Activated CD8-positive, alpha-beta T cell treated with anti-CD3 and anti-CD28 coated beads, Interleukin-2, amount 10 ng/mL, durations not matched to agents 7 days and 5 days (primary cell): ENCODE measurements at regions not wholly inside any gene's neighbourhood (a gene's known extent, or its start where the extent isn't known, plus 50 kb on each side); places are given as distances from the start of the nearest gene placed in this dataset.

ENCODE experiments used
- ATAC-seq: fragments of 150-1000 bp; cut with Tn5 transposase; one replicate; pipeline ENCODE4 v1.10.0; 2021; ENCODE audit warnings: moderate library complexity
- CTCF ChIA-PET: fragments of 350-600 bp; sonication (Branson Sonifier 250); formaldehyde crosslinking; loops from one replicate; lab custom pipeline; 2021; ENCODE audit warnings: antibody characterized with exemption; lab: Charles Lee
- POLR2A ChIA-PET: fragments of 350-600 bp; sonication (Branson Sonifier 250); formaldehyde crosslinking; loops from one replicate; lab custom pipeline; 2021; ENCODE audit warnings: antibody characterized with exemption; lab: Charles Lee
- DNase-seq: peaks from one replicate; pipeline ENCODE4 v3.0.0-alpha.2; 2020
- H3K27ac Mint-ChIP-seq: one replicate; pipeline ENCODE4 v1.8.0; 2021; ENCODE audit warnings: mild to moderate bottlenecking, mixed read lengths
- H3K27me3 Mint-ChIP-seq: one replicate; pipeline ENCODE4 v1.8.0; 2021; ENCODE audit warnings: low read depth, mixed read lengths
- H3K36me3 Mint-ChIP-seq: one replicate; pipeline ENCODE4 v1.8.0; 2021; ENCODE audit warnings: low read depth, mixed read lengths
- H3K4me1 Mint-ChIP-seq: one replicate; pipeline ENCODE4 v1.8.0; 2021; ENCODE audit warnings: low read depth, mixed read lengths
- H3K4me3 Mint-ChIP-seq: one replicate; pipeline ENCODE4 v1.8.0; 2021; ENCODE audit warnings: mild to moderate bottlenecking, mixed read lengths
- H3K9me3 Mint-ChIP-seq: one replicate; pipeline ENCODE4 v1.8.0; 2022; ENCODE audit warnings: mixed read lengths; ENCODE audit not compliant: insufficient read depth

DNA sequence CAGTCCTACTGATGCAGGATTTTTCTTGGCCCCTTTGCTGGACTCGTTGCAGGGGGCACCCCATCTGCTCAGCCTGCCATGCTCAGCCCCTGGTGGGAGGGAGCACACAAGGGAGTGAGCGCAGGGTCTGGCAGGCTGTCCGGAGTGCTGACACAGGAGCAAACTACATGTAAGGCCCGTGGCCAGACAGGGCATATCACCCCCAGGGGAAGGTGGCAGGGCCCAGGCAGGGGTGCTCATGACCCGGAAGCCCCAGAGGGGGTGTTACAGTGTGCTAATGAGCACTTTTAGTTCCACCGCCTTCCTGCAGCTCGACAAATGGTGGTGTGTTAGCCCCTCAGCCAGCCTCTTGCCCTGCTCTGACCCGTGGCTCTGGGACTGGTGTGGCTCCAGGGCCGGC is 645.6 kb upstream of the TMEM132C start:
- POLR2A ChIA-PET = no interaction called here
- no peak for DNase-seq
- H3K4me3 Mint-ChIP-seq = no peak overlapping the region
- H3K36me3 Mint-ChIP-seq = no peaks in the 10 kb centered on the region
- no peaks in the 10 kb centered on the region for H3K9me3 Mint-ChIP-seq
- CTCF ChIA-PET = no interaction called here
- no peak overlapping the region for H3K27ac Mint-ChIP-seq
- no peaks in the 10 kb centered on the region for H3K4me1 Mint-ChIP-seq
- H3K27me3 Mint-ChIP-seq = no peaks in the 10 kb centered on the region
- no peak for ATAC-seq

DNA sequence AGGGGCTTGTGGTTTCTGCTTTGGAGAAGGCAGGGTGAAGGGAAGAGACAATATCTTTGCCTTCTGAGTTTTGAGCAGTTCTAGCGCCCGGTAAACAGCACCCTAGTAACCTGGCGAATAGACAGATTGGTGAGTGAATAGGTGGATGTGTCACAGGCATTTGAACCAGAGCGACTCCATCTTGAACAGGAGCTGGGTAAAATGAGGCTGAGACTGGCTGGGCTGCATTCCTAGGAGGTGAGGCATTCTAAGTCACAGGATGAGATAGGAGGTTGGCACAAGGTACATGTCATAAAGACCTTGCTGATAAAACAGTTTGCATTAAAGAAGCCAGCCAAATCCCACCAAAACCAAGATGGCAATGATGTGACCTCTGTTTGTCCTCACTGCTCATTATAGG is 643.6 kb upstream of the TMEM132C start:
- no peak overlapping the region for H3K27ac Mint-ChIP-seq
- no peak overlapping the region for H3K4me3 Mint-ChIP-seq
- H3K4me1 Mint-ChIP-seq = no peaks in the 10 kb centered on the region
- H3K9me3 Mint-ChIP-seq = no peaks in the 10 kb centered on the region
- H3K36me3 Mint-ChIP-seq = no peaks in the 10 kb centered on the region
- DNase-seq (no peak), ATAC-seq (no peak)
- no peaks in the 10 kb centered on the region for H3K27me3 Mint-ChIP-seq
- ChIA-PET POLR2A (no interaction called here), CTCF (no interaction called here)

DNA sequence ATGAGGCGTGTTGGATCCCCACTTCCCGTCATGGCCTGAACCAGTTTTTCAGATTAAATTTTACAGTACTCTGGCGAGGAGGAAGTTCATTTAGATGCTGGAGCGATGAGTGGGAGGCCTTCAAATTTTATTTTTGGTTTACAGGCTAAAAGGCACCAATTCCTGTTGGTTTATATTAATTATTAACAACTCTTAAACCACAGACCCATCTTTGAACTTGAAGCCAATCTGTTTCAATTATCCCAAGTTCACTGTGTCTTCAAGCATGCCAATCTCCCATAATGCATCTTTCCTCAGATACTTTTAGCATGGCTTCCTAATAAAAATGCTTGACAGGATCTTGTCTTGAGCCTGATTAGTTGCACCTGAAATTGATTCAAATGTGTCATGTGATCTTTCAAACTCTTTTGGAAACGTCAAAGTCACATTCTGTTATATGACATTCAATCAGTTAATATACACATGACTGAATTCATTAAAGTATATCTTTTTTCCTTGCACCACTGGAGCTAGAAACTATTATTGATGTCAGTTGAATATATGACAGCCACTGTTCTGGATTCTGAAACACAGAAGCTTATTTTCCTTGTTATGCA is 641.7 kb upstream of the TMEM132C start:
- no peaks in the 10 kb centered on the region for H3K27me3 Mint-ChIP-seq
- H3K9me3 Mint-ChIP-seq = no peaks in the 10 kb centered on the region
- no peak overlapping the region for H3K4me3 Mint-ChIP-seq
- ATAC-seq = no peak
- POLR2A ChIA-PET = no interaction called here
- no peaks in the 10 kb centered on the region for H3K4me1 Mint-ChIP-seq
- CTCF ChIA-PET = no interaction called here
- no peaks in the 10 kb centered on the region for H3K36me3 Mint-ChIP-seq
- no peak for DNase-seq
- no peak overlapping the region for H3K27ac Mint-ChIP-seq

DNA sequence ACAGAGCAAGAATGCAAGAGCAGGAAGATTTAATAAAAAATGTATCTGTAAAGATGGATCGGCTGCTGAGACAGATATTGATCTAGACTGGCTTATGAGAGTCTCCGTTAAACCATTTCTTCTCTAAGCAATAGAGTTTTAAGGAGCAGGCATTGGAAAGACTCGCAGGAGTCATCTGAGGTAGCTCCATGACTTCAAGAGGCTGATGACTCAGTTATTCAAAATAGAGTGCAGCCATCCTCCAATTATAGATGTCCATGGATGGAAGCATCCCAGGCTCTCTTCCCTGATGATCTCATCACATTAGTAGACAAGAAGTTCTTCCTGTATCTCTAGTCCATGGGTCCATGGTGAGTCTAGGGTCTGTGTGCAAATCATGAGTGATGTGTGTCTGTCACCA is 638.3 kb upstream of the TMEM132C start:
- Mint-ChIP-seq H3K4me1 (no peaks in the 10 kb centered on the region), H3K4me3 (no peak overlapping the region), H3K27ac (no peak overlapping the region), H3K27me3 (no peaks in the 10 kb centered on the region), H3K36me3 (no peaks in the 10 kb centered on the region), H3K9me3 (no peaks in the 10 kb centered on the region)
- ChIA-PET CTCF (no interaction called here), POLR2A (no interaction called here)
- DNase-seq (no peak), ATAC-seq (no peak)

DNA sequence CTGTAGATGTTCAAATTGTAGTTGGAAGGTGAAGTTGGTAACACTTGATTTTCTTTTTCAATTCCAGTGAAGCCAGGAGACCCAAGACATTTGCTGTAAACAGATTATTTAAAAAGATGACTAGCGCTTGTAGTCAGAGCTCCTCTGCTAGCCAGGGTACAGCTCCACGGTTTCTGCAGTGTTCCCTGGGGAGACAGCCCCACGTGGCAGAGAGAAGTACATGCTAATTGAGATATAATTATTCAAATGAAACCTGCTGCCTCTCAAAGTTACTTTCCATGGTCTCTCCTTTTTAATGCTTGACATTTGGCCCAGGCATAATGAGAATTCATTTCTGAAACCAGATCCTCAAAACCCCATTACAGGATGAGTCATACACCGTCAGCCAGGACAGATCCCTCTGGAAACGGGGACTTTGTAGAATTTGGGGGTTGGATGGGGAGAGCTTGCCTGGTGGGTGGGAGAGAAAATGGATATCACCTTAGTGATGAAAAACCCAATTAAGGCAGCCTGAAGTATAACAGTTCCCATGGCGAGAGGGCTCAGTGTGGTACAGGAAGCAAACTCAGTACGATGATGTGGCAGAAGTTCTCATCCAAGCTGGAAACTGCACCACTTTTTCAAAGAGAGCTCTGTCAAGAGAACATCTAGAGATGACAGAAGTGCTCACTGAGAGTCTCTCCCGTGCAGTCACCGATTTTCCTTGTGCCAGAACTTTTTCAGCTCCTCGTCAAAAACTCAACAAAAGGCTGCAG is 637.7 kb upstream of the TMEM132C start:
- ChIA-PET POLR2A (no interaction called here), CTCF (no interaction called here)
- ATAC-seq (no peak), DNase-seq (no peak)
- Mint-ChIP-seq H3K27ac (no peak overlapping the region), H3K9me3 (no peaks in the 10 kb centered on the region), H3K27me3 (no peaks in the 10 kb centered on the region), H3K4me1 (no peaks in the 10 kb centered on the region), H3K36me3 (no peaks in the 10 kb centered on the region), H3K4me3 (no peak overlapping the region)

DNA sequence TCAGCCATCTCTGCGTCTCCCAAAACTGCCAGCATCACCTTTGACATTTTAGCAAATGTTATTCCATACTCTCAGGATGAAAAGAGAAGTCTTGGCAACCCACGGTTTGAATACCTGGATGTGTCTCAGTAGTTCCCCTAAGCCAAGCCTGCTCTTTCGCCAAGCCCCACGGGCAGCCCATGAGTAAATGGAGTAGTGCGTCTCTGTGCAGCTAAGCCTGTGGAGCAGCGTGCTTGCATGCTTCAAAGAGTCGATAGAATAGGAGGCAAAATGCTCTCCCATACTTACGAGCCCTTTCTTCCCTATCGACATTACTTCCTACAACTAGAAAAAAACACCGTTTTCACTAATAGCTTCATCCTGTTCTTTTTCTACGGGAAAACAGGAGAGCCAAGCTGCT is 634.5 kb upstream of the TMEM132C start:
- CTCF ChIA-PET = no interaction called here
- ATAC-seq = no peak
- Mint-ChIP-seq H3K4me1 (no peaks in the 10 kb centered on the region), H3K9me3 (no peaks in the 10 kb centered on the region), H3K4me3 (no peak overlapping the region), H3K36me3 (no peaks in the 10 kb centered on the region), H3K27ac (no peak overlapping the region), H3K27me3 (no peaks in the 10 kb centered on the region)
- POLR2A ChIA-PET = no interaction called here
- DNase-seq = no peak

DNA sequence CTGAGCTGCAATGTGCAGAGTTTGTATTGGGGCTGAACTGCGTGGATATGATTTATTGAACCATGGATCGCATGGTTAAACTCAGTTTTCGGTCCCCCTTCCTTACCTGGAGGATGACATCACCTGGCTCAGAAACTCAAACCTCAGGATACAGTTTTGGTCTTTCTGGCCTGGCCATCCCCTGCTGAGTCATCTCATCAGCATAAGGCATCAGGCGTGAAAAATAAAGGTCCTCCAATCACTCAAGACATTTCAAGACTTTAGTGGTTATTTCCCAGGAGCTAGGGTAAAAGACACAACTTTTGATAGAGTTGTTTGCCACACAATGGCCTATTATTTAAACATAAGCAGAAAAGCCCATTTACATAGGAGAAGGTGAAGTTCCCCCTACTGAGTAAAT is 631.1 kb upstream of the TMEM132C start:
- POLR2A ChIA-PET = no interaction called here
- Mint-ChIP-seq H3K36me3 (no peaks in the 10 kb centered on the region), H3K27ac (no peak overlapping the region), H3K27me3 (no peaks in the 10 kb centered on the region), H3K4me3 (no peak overlapping the region), H3K9me3 (no peaks in the 10 kb centered on the region), H3K4me1 (no peaks in the 10 kb centered on the region)
- DNase-seq (no peak), ATAC-seq (no peak)
- CTCF ChIA-PET = no interaction called here

DNA sequence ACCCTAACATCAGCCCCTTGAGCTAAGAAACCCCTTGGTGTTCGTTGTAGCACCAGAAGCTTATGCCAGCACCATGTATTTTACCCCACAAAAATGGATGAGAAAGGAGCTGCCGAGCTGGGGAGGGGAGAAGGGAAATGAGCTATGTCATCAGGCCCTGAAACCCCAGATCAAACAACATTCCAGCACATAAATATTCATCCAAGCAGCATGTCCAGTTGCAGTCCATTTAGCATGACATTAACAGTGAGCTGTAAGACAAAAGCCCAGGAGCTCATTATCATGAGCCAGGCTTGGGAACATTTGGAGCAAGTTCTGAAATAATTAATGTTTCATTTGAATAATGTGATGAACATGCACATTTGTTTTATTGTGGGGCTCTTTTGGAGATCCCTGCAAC is 630.1 kb upstream of the TMEM132C start:
- DNase-seq (no peak), ATAC-seq (no peak)
- ChIA-PET CTCF (no interaction called here), POLR2A (no interaction called here)
- Mint-ChIP-seq H3K9me3 (no peaks in the 10 kb centered on the region), H3K36me3 (no peaks in the 10 kb centered on the region), H3K4me1 (no peaks in the 10 kb centered on the region), H3K27ac (no peak overlapping the region), H3K4me3 (no peak overlapping the region), H3K27me3 (no peaks in the 10 kb centered on the region)

DNA sequence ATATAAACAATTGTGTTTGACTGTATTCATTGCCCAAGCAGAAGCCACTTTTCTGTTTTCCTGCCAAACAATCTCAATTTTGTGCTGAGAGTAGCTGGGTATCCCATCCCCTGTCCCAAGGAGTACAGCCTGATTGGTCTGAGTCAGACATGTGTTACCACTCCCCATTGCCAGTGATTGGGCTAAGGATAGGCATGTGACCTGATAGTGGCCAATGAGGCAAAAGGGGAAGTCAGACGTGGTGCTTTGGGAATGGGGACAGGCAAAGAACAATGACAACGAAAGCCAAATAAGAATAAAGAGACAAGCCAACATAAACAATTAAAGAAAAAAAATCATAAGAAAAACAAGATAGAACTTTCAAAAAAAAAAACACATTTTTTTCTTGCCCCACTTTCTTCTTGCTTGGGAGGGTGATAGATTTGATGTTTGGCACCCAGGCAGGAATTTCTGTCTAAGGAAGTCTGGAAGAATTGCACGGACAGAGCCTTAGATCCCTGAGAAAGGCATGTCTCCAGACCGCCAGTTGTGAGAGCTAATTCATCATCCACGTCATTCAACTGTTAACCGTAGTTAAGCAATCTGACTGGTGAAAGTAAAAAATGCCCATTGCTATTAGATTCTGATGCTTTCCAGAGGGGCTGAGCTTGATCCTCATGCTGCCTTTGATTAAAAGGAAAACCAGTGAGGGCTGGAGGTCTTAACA is 626.6 kb upstream of the TMEM132C start:
- CTCF ChIA-PET = no interaction called here
- POLR2A ChIA-PET = no interaction called here
- Mint-ChIP-seq H3K27me3 (no peaks in the 10 kb centered on the region), H3K9me3 (no peaks in the 10 kb centered on the region), H3K27ac (no peak overlapping the region), H3K4me3 (no peak overlapping the region), H3K4me1 (no peaks in the 10 kb centered on the region), H3K36me3 (no peaks in the 10 kb centered on the region)
- no peak for DNase-seq
- ATAC-seq = no peak

DNA sequence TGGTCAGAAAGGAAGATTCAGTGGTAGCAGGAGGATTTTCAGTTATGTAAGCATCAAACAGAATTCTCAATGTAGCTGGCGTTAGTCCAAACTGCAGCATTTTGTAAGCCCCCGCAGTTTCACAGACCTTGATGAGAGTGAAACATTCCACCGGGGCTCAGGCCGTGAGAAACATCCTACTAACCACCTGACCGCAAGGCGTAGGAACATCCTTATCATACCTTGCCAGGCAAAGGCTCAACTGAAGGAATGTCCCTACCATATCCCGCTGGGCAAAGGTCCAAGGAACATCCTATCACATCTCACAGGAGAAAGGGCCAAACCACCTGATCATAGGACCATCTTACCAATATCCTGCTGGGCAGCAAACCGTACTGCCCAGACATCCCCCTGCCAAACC is 624.8 kb upstream of the TMEM132C start:
- POLR2A ChIA-PET = no interaction called here

DNA sequence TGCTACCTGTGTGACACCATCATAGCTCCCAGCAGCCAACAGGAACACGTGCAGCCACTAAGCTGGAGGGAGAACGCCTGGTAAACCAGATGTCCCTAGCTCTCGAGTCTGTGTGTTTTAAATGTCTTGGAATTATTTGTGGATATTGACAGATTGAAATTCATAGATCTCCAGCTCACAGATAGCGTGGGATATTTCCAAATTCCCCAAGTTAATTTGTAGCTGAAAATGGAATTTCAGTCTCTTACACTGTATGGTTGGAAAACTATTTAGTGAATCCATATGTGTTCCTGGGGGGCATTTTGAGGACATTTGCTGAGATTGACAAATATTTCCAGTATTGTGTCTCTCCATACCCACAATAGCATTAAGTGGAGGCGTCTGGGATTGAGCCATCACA is 618.6 kb upstream of the TMEM132C start:
- Mint-ChIP-seq H3K4me3 (no peak overlapping the region), H3K4me1 (no peaks in the 10 kb centered on the region), H3K27ac (no peak overlapping the region), H3K27me3 (no peaks in the 10 kb centered on the region), H3K36me3 (no peaks in the 10 kb centered on the region), H3K9me3 (no peaks in the 10 kb centered on the region)
- ATAC-seq (no peak), DNase-seq (no peak)
- ChIA-PET CTCF (no interaction called here), POLR2A (no interaction called here)

More for the DNA sequence above, 624.8 kb upstream of the TMEM132C start:
- Mint-ChIP-seq H3K27ac (no peak overlapping the region), H3K9me3 (no peaks in the 10 kb centered on the region), H3K4me3 (no peak overlapping the region), H3K36me3 (no peaks in the 10 kb centered on the region), H3K27me3 (no peaks in the 10 kb centered on the region), H3K4me1 (no peaks in the 10 kb centered on the region)
- ATAC-seq = no peak
- CTCF ChIA-PET = no interaction called here
- no peak for DNase-seq

DNA sequence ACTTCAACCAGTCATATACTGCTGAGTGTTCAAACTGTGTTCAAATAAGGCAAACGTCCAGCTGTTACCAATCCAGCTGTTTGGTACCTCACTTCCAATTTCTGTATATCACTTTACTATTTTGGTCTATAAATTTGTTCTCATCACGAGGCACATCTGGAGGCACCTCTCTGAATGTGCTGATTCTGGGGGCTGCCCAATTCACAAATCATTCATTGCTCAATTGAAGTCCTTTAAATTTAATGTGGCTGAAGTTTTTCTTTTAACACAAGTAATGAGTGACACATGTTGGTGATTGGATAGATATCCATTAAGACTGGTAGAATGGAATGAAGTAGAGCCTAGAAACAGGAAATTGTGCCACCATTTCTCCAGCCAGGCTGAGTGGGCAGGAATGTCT is 617.0 kb upstream of the TMEM132C start:
- DNase-seq = no peak
- Mint-ChIP-seq H3K27me3 (no peaks in the 10 kb centered on the region), H3K4me3 (no peak overlapping the region), H3K9me3 (no peaks in the 10 kb centered on the region), H3K4me1 (no peaks in the 10 kb centered on the region), H3K27ac (no peak overlapping the region), H3K36me3 (no peaks in the 10 kb centered on the region)
- ChIA-PET POLR2A (no interaction called here), CTCF (no interaction called here)
- ATAC-seq = no peak
